ENCODE measurements at regions not wholly inside any gene's neighbourhood (a gene's known extent, or its start where the extent isn't known, plus 50 kb on each side); places are given as distances from the start of the nearest gene placed in this dataset.

DNA sequence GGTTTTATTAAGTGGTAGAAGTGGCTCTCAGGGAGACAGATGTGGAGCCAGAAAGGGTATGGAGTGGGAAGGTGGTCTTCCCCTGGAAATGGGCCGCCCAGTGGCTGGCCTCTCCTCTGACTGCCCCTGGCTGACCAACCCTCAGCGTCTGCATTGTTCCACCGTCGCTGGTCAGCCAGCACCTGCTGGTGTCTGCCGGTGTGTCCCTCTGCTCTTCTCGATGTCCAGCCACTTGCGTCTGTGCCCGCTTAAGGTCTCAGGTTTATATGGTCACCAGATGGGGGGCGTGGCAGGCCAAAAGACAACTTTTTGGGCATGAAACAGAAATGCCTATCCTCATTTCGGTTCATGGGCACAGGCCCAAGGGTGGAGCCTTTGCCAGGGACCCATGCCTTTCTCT, 1221.5 kb downstream of the JRKL start:
- Histone ChIP-seq H3K4me3 (ENCODE audit: low read length) (no peak overlapping the region), H3K4me2 (ENCODE audit: low read length) (no peak overlapping the region), H2AFZ (ENCODE audit: low read depth, low read length) (no peak overlapping the region), H3K4me1 (ENCODE audit: low read length) (no peaks in the 10 kb centered on the region), H3K79me2 (ENCODE audit: low read length) (no peaks in the 10 kb centered on the region), H3K36me3 (replicated peaks; ENCODE audit: low read depth, low read length) (no peaks in the 10 kb centered on the region), H4K20me1 (ENCODE audit: insufficient read depth, low read length) (no peaks in the 10 kb centered on the region), H3K27ac (ENCODE audit: low read length) (no peak overlapping the region), H3K9ac (ENCODE audit: low read length) (no peak overlapping the region), H3K9me3 (ENCODE audit: insufficient read depth, low read length) (no peaks in the 10 kb centered on the region), H3K27me3 (ENCODE audit: low read depth, low read length) (no peaks in the 10 kb centered on the region)
- TF ChIP-seq, protein P1, sequence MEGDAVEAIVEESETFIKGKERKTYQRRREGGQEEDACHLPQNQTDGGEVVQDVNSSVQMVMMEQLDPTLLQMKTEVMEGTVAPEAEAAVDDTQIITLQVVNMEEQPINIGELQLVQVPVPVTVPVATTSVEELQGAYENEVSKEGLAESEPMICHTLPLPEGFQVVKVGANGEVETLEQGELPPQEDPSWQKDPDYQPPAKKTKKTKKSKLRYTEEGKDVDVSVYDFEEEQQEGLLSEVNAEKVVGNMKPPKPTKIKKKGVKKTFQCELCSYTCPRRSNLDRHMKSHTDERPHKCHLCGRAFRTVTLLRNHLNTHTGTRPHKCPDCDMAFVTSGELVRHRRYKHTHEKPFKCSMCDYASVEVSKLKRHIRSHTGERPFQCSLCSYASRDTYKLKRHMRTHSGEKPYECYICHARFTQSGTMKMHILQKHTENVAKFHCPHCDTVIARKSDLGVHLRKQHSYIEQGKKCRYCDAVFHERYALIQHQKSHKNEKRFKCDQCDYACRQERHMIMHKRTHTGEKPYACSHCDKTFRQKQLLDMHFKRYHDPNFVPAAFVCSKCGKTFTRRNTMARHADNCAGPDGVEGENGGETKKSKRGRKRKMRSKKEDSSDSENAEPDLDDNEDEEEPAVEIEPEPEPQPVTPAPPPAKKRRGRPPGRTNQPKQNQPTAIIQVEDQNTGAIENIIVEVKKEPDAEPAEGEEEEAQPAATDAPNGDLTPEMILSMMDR (IDR thresholded peaks at IDR 0.05; ENCODE audit: low read depth, low read length), result no peak
- TF ChIP-seq EZH2phosphoT487 (IDR thresholded peaks at IDR 0.05; ENCODE audit: low read depth), result no peak

DNA sequence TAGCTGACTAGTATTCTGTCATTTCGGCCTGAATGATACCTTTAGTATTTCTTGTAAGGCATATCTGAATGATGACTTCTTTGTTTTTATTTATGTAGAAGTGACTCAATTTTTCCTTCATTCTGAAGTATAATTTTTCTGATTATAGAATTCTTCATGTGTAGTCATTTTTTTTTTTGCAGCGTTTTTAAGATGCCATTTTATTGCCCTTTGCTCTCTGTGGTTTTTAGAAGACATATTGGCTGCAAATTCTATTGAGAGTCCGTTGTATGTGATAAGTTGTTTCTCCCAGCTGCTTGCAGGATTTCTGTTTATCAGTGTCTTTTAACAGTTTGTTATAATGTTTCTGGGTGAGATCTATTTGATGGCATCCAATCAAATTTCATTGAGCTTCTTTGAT, 1224.8 kb downstream of the JRKL start:
- TF ChIP-seq, protein P1 (IDR thresholded peaks at IDR 0.05; ENCODE audit: low read depth, low read length), result no peak
- no peak for TF ChIP-seq EZH2phosphoT487 (IDR thresholded peaks at IDR 0.05; ENCODE audit: low read depth)
- Histone ChIP-seq H2AFZ (ENCODE audit: low read depth, low read length) (no peak overlapping the region), H3K9me3 (ENCODE audit: insufficient read depth, low read length) (0 out of 2 replicates have a peak, but pooled peaks cover 7% of the 10 kb centered on the region), H3K4me3 (ENCODE audit: low read length) (no peak overlapping the region), H3K4me1 (ENCODE audit: low read length) (no peaks in the 10 kb centered on the region), H3K27me3 (ENCODE audit: low read depth, low read length) (no peaks in the 10 kb centered on the region), H3K4me2 (ENCODE audit: low read length) (no peak overlapping the region), H4K20me1 (ENCODE audit: insufficient read depth, low read length) (no peaks in the 10 kb centered on the region), H3K79me2 (ENCODE audit: low read length) (no peaks in the 10 kb centered on the region), H3K27ac (ENCODE audit: low read length) (no peak overlapping the region), H3K36me3 (replicated peaks; ENCODE audit: low read depth, low read length) (no peaks in the 10 kb centered on the region), H3K9ac (ENCODE audit: low read length) (no peak overlapping the region)

DNA sequence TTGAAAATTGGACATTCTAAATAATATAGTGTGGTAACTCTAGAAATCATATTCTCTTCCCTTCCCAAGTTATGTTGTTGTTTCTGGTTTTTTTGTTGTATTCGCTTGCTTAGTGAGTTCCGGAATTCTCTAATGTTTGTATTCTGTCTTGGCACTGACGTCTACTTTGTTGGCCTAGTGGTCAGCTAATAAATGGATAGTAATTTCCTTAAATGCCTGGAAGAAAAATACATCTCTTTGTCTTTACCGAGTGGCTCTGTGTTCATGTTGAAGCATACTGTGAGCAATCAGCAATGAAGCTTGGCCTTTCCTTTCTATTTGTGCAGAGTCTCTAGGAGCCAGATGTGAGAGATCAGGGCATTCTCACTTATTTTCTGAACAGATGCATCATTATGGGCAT, 1225.7 kb downstream of the JRKL start:
- no peaks in the 10 kb centered on the region for H3K4me1 ChIP-seq (ENCODE audit: low read length)
- H3K27me3 ChIP-seq (ENCODE audit: low read depth, low read length), result no peaks in the 10 kb centered on the region
- H3K36me3 ChIP-seq (replicated peaks; ENCODE audit: low read depth, low read length), result no peaks in the 10 kb centered on the region
- H3K4me2 ChIP-seq (ENCODE audit: low read length), result no peak overlapping the region
- H3K9ac ChIP-seq (ENCODE audit: low read length), result no peak overlapping the region
- TF ChIP-seq, protein P1 (IDR thresholded peaks at IDR 0.05; ENCODE audit: low read depth, low read length), result no peak
- TF ChIP-seq EZH2phosphoT487 (IDR thresholded peaks at IDR 0.05; ENCODE audit: low read depth), result no peak
- 0 out of 2 replicates have a peak, but pooled peaks cover 7% of the 10 kb centered on the region for H3K9me3 ChIP-seq (ENCODE audit: insufficient read depth, low read length)
- no peak overlapping the region for H3K4me3 ChIP-seq (ENCODE audit: low read length)
- no peak overlapping the region for H3K27ac ChIP-seq (ENCODE audit: low read length)
- no peak overlapping the region for H2AFZ ChIP-seq (ENCODE audit: low read depth, low read length)
- H4K20me1 ChIP-seq (ENCODE audit: insufficient read depth, low read length), result no peaks in the 10 kb centered on the region
- H3K79me2 ChIP-seq (ENCODE audit: low read length), result no peaks in the 10 kb centered on the region

DNA sequence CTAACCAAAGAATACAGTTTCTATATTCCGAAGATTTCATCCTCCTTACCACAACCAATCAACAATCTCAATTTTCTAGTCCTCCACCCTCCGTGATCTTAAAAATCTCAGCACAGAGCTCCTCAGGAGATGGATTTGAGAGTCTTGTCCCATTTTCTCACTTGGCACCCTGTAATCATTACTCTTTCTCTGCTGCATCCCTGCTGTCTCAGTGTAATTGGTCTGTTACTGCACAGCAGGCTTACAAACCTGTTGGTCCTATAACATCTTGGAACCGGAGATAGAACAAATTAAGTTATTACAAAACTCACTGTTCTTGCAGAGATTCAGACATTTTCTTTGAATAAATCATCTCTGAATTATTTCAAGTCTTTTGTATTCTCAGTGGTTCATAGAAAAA, 1227.2 kb downstream of the JRKL start:
- TF ChIP-seq, protein P1 (IDR thresholded peaks at IDR 0.05; ENCODE audit: low read depth, low read length), result no peak
- no peak for TF ChIP-seq EZH2phosphoT487 (IDR thresholded peaks at IDR 0.05; ENCODE audit: low read depth)
- 0 out of 2 replicates have a peak, but pooled peaks cover 2% of the 10 kb centered on the region for H3K4me1 ChIP-seq (ENCODE audit: low read length)
- no peaks in the 10 kb centered on the region for H3K79me2 ChIP-seq (ENCODE audit: low read length)
- no peak overlapping the region for H3K27ac ChIP-seq (ENCODE audit: low read length)
- H3K36me3 ChIP-seq (replicated peaks; ENCODE audit: low read depth, low read length), result no peaks in the 10 kb centered on the region
- no peak overlapping the region for H2AFZ ChIP-seq (ENCODE audit: low read depth, low read length)
- no peak overlapping the region for H3K4me3 ChIP-seq (ENCODE audit: low read length)
- no peak overlapping the region for H3K9ac ChIP-seq (ENCODE audit: low read length)
- no peak overlapping the region for H3K4me2 ChIP-seq (ENCODE audit: low read length)
- no peaks in the 10 kb centered on the region for H4K20me1 ChIP-seq (ENCODE audit: insufficient read depth, low read length)
- H3K9me3 ChIP-seq (ENCODE audit: insufficient read depth, low read length), result 0 out of 2 replicates have a peak, but pooled peaks cover 7% of the 10 kb centered on the region
- H3K27me3 ChIP-seq (ENCODE audit: low read depth, low read length), result no peaks in the 10 kb centered on the region

All from OCI-LY3 (cell line).